Stimulated activated CD4-positive, alpha-beta T cell treated with anti-CD3 and anti-CD28 coated beads, Interleukin-12 subunit alpha, Interleukin-12 subunit beta, amount 100 ng/mL, for 4 hours (primary cell): ENCODE measurements at regions not wholly inside any gene's neighbourhood (a gene's known extent, or its start where the extent isn't known, plus 50 kb on each side); places are given as distances from the start of the nearest gene placed in this dataset.

ENCODE experiments used
- DNase-seq: peaks from one replicate; pipeline ENCODE4 v3.0.0-alpha.2; 2020

GRCh38 chr7:25790963-25791362 lies 361.0 kb upstream of the NFE2L3 start:
- DNase-seq, result no peak

GRCh38 chr7:25792586-25792985 lies 359.4 kb upstream of the NFE2L3 start:
- no peak for DNase-seq

GRCh38 chr7:25795824-25796235 lies 356.2 kb upstream of the NFE2L3 start:
- DNase-seq, result no peak

- DNase-seq, result no peak
These were observed 353.7 kb upstream of the NFE2L3 start for GRCh38 chr7:25798344-25798743.

- DNase-seq, result no peak
These were observed 350.8 kb upstream of the NFE2L3 start for GRCh38 chr7:25801214-25801613.

GRCh38 chr7:25802057-25802456 lies 349.9 kb upstream of the NFE2L3 start:
- DNase-seq, result no peak

GRCh38 chr7:25802473-25802872 lies 349.5 kb upstream of the NFE2L3 start:
- no peak for DNase-seq

GRCh38 chr7:25803117-25803887 lies 348.7 kb upstream of the NFE2L3 start:
- DNase-seq, result no peak

GRCh38 chr7:25804154-25804553 lies 347.8 kb upstream of the NFE2L3 start:
- DNase-seq, result no peak

- DNase-seq, result no peak
These were observed 346.8 kb upstream of the NFE2L3 start for GRCh38 chr7:25805027-25805687.

- no peak for DNase-seq
These were observed 344.8 kb upstream of the NFE2L3 start for GRCh38 chr7:25807086-25807611.

- no peak for DNase-seq
These were observed 342.6 kb upstream of the NFE2L3 start for GRCh38 chr7:25809441-25809840.

GRCh38 chr7:25812086-25812850 lies 339.7 kb upstream of the NFE2L3 start:
- DNase-seq, result no peak

GRCh38 chr7:25813381-25813780 lies 338.6 kb upstream of the NFE2L3 start:
- DNase-seq, result no peak

GRCh38 chr7:25815711-25816110 lies 336.3 kb upstream of the NFE2L3 start:
- DNase-seq, result no peak

- no peak for DNase-seq
These were observed 331.5 kb upstream of the NFE2L3 start for GRCh38 chr7:25820432-25821040.

- no peak for DNase-seq
These were observed 330.8 kb upstream of the NFE2L3 start for GRCh38 chr7:25821225-25821624.

- no peak for DNase-seq
These were observed 329.2 kb upstream of the NFE2L3 start for GRCh38 chr7:25822823-25823222.

GRCh38 chr7:25823571-25823970 lies 328.4 kb upstream of the NFE2L3 start:
- DNase-seq, result no peak

GRCh38 chr7:25828468-25828867 lies 323.5 kb upstream of the NFE2L3 start:
- DNase-seq, result no peak

- no peak for DNase-seq
These were observed 322.3 kb upstream of the NFE2L3 start for GRCh38 chr7:25829663-25830062.

GRCh38 chr7:25830215-25830614 lies 321.8 kb upstream of the NFE2L3 start:
- no peak for DNase-seq

GRCh38 chr7:25831062-25831691 lies 320.8 kb upstream of the NFE2L3 start:
- no peak for DNase-seq
